GM18868 (cell line): ENCODE measurements at regions not wholly inside any gene's neighbourhood (a gene's known extent, or its start where the extent isn't known, plus 50 kb on each side); places are given as distances from the start of the nearest gene placed in this dataset.
"Not testable (repeated sequence)": the region's sequence is repeated elsewhere in the genome, so short reads cannot be mapped to it uniquely, and the experiment has no call there.

Source experiments
- ATAC-seq: cut with Tn5 transposase; IDR thresholded peaks from one replicate; pipeline ENCODE4 v1.9.1; 2021; ENCODE audit warnings: mild to moderate bottlenecking, moderate library complexity; ENCODE audit not compliant: unreplicated experiment

DNA sequence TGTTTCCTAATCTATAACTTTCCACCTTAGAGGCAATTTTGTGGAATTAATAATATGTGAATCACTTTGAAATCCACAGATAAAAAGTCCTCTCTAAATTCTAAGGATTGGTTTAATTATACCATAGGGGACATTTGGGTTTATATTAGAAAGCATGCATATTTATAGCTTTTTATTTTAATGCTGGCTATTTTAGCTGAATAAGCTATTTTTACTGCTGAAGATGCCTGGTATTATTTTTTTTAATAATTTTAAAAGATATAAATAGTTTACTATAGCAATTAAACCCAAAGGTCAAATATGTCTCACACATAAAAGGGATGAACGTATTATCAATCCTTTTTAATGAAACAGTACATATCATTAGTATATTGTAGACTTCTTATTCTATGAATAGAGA lies 415.4 kb downstream of the MAGEB5 start:
- no peak for ATAC-seq

DNA sequence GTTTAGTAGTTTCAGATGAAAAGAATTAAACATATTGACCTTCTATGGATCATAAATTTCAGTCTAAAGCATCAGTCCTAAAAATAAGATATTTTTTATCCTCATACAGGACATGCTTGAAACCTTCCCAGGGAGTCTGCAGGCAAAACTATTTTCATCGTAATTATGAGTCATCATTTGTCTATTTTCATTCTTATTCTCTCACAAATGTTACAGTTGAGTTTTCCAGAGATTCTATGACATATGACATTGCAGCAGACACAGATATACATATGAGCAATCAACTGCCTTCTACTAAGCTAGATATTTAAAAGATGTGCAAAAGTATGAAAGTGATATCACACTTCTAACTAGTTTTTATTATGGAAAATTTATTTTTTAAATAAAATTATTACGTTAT lies 398.0 kb downstream of the MAGEB5 start:
- ATAC-seq = no peak

DNA sequence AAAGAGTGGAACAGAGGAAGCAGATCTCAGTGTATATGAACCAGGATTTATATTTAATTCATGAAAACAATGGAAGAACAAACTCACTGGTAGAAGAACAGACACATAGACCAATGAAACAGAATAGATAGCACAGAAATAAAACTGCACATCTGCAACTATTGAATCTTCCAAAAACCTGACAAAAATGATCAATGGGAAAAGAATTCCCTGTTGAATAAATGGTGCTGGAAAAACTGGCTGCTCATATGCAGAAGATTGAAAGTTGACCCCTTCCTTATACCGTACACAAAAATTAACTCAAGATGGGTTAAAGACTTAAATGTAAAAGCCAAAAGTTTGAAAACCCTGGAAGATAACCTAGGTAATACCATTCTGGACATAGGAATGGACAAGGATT lies 391.0 kb downstream of the MAGEB5 start:
- no peak for ATAC-seq

DNA sequence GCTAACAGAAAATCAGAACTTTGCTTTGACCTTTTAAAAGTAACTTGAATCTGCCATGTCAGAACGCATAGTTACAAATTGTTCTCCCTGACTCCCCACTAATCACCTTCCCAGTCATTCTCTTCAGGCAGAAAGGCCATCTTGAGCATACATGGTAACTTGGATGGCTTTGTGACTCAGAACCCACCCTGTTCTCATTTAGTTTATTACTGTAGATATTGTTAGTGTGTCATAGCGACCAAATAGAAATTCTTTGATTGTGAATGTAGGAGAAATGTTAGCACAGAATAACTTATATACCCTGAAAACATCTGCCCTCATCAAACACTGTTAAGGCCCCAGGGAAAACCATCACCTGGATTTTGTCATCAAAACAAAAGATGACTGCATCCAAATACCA lies 382.0 kb downstream of the MAGEB5 start:
- ATAC-seq = no peak

DNA sequence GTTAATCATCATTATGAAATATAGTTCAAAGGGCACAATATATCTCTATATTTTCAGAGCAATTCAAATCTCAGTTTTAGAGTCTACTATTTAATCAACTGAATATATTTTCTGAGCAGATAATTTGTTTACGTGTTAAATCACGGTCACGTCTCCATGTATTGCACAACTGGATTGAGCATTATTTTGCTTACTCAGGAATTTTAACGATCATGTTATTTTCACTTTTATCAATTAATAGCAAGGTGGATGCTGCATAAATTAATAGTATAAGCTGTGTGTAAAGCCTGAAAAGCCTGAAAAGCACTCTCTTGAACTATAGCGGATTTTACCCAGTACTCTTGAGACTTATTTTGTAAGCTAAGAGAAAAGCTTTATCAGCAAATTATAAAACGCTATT lies 374.9 kb downstream of the MAGEB5 start:
- ATAC-seq = no peak

DNA sequence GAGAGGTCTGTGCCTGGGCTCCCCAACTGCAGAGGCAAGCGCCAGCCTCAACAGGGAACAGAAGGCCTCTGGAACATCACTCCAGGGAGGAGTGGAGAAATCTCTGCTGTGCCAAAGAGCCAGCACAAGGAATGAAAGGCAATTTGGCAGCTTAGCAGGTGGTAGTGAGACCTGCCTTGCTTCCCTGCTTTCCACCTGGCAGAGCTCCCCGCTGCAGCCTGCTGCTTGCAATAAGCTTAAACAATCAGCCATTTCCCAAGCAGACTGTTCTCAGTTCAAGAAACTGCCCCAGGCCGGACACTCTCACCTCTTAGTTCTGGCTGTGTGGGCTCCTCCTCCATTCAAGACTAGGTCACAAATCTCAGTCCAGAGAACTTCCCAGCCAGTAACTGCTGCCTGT lies 370.6 kb downstream of the MAGEB5 start:
- ATAC-seq = no peak

DNA sequence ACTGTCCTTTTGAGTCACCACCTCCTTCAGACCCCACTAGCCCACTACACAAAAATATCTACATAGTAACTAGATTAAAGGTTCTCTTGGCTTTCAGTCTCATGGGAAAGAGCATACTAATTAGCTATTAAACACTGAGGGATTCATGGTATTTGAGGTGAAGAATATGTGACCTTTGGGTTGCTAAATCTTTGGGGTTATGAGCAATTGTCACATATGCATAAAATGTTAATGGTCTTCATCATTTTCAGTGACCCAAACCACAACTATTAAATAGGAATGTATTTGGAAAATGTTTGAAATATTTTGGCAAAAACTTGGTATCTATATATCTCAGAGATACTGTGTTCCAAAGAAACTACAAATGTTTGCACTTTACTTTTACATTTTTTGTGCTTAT lies 365.1 kb downstream of the MAGEB5 start:
- no peak for ATAC-seq

DNA sequence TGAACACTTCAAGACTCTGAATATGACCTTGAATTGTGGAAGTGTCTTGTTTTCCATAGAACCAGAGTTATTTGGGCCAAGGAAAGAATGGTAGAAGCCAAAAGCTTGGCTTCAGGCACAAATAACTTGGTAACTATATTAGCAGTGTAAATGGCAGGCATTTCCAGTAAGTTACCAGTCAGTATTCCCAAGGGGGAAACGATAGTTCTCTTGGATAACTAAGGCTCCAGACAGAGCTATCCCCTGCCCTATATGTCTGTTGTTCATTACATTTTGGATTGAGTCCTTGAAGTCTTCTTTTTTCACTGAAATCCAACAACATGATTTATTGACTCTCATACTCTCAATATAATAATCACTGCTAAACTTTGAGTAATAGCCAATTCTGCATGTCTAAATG lies 364.1 kb downstream of the MAGEB5 start:
- no peak for ATAC-seq

DNA sequence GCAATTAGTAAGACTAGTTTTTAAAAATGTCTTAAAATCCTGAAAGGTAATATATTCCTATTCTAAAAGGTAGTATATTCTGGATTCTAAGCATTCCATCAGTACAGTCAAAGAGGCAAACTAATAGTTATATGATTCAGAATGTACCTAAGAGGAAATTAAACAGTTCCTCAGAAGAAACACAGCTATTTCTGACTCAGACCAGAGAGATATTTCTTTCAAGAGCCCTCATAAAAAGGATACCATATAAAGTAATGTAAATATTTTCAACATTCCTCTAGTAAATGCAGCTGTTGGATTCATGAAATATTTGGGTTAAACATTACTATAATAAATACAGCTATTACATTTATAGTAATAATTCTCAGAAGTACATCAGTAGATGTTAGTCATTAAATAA lies 358.3 kb downstream of the MAGEB5 start:
- no peak for ATAC-seq

DNA sequence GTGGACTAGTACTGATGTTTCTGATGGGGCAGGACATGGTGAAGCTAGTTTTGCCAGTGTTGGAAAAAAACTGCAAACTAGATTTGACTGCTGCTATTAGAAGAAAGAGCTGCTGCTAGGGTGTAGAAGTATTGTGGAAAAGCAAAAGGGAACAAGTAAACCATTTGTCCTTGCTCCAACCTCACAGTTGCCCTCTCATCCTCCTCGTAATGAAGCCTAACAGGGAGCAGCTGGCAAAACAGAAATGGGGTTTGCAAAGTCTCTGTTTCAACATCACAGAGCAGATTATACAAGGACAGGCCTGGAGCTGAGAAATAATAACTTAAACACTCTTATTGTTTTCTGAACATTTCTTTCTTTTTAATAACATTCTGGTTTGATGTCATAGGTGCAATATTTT lies 346.2 kb downstream of the MAGEB5 start:
- ATAC-seq = no peak

DNA sequence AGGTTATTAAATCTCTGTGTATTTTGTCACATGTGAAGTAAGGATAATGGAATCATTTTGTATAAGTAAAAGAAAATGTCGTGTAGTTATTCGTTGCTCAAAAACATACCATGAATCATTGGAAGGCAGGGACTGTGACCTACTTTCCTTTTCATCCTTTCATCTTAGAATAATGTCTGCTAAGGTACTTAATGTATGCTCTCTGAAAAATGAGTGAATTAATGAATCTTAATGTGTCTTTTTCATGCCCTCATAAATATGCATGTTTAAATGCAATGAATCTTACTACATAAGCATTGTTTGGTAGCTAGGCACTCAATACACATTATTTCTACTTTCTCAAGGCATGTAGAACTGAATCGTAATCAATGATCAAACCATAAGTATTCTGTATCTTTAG lies 343.9 kb downstream of the MAGEB5 start:
- ATAC-seq = no peak

DNA sequence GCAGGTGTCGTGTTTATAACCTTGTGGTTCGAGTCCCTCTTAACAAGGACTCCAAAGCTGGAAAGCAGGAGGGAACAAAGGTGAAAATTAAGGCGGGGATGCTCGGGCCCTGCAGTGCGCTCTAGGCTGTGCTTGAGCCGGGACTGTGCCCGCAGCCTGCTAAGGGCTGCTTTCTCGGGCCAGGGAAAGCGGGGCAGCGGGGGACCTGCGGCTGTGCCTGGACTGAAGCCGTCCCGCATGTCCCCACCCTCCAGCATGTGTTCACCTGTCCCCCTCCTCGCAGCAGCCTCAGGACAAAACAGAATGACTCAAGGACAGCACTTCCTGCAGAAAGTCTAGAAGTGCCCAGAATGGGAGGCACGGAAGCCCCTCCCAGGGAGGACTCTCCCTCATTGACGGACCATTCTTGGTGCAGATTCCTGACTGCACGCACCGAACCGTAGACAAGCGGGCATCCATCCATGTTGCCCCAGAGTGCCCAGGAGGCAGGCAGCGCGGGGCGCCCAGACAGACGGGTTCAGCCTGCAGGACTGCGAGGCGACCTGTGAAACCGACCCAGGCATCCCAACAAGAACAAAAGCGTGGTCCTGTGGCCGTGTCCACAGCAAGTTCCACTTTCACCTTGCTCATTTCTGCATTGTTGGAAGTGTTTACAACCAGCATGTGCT lies 342.9 kb downstream of the MAGEB5 start:
- no peak for ATAC-seq

DNA sequence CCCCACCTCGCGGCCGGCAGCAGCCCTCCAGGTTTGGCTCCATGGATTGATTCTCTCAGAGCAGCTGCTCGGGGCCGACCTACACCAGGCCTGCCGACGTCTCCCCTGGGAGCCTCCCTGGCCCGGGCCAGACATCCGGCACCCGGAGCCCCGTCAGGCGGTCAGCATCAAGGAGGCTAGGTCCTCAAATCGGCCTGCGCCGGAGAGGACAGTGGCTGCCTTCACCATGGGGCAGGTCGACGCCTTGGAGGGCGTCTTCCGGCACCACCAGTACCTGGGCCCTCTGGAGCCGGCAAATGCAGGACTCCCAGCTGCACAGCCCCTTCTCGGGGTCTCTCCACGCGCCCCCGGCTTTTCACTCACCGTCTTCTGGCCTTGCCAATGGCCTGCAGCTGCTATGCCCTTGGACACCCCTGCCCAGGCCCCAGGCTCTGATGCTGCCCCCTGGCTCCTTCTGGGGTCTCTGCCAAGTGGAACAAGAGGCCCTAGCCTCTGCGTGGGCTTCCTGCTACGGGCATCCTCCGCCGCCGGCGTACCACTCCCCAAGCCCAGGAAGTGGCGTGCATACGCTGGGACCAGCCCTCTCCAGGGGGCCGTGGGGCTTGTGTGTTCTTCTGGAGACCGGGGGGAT lies 341.8 kb downstream of the MAGEB5 start:
- no peak for ATAC-seq

DNA sequence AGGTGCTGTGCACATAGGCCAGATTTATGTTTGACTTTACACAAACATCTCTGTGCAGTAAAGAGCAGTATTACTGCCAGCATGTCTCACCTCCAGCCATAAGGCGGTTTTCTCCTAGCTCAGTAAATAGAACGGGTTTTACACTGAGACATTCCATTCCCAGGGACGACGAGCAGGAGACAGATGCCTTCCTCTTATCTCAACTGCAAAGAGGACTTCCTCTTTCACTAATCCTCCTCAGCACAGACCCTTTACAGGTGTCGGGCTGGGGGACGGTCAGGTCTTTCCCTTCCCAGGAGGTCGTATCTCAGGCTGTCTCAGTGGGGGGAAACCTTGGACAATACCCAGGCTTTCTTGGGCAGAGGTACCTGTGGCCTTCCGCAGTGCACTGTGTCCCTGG lies 309.8 kb downstream of the MAGEB5 start:
- ATAC-seq = not testable (repeated sequence)

DNA sequence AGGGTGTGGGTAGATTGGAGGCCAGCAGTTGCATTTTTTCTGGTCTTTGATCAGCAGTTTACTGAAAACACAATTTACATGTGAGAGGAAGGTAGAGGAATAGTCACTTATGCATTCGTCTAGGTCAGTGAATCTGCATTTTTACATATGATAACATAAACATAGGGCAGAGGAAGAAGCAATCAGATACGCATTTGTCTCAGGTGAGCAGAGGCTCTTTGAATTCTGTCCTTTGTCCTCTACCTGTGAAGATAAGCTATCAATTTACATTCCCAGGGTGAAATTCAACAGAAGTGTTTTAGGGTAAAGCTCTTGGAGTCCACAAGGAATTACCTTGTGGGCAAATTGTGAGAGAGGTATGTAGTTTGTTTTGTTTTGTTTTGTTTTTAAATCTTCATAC lies 306.5 kb downstream of the MAGEB5 start:
- no peak for ATAC-seq

DNA sequence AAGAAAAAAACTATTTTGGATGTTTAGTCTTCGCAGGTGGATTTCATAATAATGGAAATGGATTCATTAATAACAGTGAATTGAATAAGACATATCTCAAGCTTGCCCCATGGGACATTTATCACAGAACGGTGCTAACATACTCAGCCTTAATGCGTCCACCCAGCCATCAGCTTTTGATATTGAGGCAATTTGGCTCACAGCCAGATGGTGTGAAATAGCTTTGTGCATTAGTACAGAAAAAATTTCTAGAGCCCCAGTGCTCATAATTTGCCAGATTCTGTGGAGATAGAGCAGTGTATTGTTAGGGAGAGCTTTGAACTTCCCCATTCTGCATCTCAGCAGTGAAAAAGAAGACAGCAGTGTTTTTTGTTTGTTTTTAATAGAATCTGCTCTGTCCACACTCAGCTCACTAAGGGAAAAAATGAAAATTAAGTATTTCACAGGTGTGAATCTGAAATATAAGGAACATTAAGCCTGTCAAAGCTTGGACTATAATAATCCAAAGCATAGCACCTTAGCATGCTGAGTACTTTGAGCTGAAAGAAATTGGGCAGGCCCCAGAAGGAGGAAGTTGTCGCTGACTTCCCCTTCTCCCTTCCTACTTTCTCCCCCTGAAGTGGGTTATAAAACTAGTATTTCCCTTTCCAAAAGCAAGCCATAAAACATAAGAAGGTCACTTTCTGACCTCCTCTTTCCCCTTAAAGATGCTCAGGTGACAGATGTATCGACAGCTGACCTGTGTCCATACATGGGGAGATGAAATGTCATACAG lies 295.8 kb downstream of the MAGEB5 start:
- ATAC-seq = no peak

DNA sequence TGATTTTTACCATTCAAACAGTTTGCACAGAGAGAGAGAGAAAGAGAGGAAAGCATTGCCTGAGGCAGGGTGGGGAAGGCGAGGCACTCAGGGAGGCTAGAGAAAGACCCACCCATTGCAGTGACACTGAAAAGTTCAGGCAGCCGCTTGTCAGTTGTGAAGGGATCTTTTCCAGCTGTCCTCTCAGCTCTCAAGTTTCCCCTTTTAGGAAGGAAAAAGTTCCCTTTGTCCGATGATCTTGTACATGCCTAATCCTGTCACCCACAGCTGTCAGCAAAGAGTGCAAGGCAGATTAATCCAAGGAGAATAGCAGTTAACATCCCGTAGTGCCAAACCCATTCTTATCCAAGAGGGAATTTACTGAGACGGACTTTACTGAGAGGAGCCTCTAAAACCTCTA lies 255.0 kb downstream of the MAGEB5 start:
- no peak for ATAC-seq

DNA sequence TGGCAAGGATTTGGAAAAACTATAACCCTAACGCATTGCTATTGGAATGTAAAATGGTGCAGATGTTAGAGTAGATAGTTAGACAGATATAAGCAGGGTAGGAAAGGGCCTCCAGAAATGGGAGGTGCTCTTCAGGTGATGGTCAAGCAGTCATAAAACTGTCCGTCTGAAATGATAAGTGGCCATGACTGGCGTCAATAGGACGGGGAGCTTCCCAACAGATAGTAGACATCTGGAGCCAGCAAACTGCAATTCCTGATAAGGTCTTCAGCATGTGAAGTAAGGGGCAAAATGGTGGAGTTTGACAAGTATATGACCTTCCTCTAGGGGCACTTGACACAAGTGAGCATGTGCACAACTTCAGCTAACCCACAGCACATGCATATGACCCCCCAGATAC lies 250.4 kb downstream of the MAGEB5 start:
- no peak for ATAC-seq

DNA sequence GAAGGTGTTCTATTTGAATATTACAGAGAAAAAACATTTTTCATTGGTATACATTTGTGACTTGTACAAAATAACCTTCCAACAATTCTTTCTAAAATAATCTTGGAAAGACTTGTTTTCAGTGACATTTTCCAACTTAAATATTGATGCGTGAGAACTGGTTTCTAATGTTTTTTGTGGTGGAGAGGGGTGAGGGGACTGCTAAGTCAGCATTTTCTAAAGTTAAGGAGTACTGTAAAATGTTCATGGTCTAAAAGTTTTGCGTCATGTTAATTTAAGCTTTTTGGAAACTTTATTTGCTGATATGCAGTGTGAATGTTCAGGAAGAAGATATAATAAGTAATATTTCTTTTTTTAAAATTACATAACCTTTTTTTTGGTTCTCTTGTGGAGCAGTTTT lies 229.3 kb downstream of the MAGEB5 start:
- ATAC-seq = no peak

DNA sequence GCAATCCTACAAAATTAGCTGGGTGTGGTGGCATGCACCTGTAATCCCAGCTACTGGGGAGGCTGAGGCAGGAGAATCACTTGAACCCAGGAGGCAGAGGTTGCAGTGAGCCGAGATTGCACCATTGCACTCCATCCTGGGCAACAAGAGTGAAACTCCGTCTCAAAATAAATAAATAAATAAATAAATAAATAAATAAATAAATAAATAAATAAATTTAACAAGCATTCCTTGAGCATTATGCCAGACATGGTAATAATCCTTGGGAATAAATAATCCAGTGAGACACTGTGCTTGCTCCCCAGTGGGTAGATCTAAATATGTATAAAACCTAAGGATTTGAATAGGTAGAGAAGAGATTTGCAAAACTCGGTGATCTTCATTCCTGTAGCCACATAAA lies 228.4 kb downstream of the MAGEB5 start:
- not testable (repeated sequence) for ATAC-seq

DNA sequence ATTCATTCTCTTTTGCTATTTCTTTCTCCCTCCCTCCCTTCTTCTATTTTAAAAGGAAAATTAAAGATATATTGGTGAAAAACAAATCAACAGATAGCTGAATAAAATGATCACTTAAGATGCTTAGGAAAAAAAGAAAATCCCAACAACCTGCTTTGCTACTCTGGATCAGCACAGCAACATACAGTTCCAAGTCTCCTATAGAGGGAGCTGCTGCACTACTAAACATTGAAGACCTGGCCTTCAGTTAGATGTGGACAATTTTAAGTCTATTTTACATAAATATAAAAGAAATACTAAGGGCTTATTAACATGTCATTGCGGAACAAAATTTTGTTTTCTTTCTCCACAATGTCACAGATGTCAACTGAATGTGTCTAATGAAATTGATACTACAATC lies 226.4 kb downstream of the MAGEB5 start:
- ATAC-seq = no peak

DNA sequence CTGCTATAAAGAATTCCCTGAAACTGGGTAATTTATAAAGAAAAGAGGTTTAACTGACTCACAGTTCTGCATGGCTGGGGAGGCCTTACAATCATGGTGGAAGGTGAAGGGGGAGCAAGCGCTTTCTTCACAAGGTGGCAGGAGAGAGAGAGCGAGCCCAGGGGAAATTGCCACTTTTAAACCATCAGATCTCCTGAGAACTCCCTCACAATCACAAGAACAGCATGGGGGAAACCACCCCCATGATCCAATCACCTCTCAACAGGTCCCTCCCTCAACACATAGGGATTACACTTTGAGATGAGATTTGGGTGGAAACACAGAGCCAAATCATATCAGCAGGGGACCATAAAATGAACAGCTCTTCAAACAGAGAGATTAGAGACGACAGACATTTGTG lies 198.6 kb downstream of the MAGEB5 start:
- no peak for ATAC-seq
